GM10248 (cell line): ENCODE measurements at regions not wholly inside any gene's neighbourhood (a gene's known extent, or its start where the extent isn't known, plus 50 kb on each side); places are given as distances from the start of the nearest gene placed in this dataset.

Experiments used
- CTCF ChIA-PET: fragments of 300-600 bp; sonication (Branson Sonifier 250); formaldehyde crosslinking; extraction: SDS; loops from one replicate; lab custom pipeline; 2021; ENCODE audit warnings: antibody characterized with exemption; lab: Yijun Ruan, JAX
- POLR2A ChIA-PET: fragments of 350-650 bp; sonication (Branson Sonifier 250); formaldehyde crosslinking; extraction: SDS; loops from one replicate; lab custom pipeline; 2020; ENCODE audit warnings: antibody characterized with exemption; lab: Yijun Ruan, JAX
- DNase-seq: peaks from one replicate; pipeline ENCODE4 v3.0.0; 2012; ENCODE audit errors: extremely low spot score
- CTCF ChIP-seq: IDR thresholded peaks from 2 replicates; pipeline ENCODE4 v1.5.1; 2012; ENCODE audit warnings: mild to moderate bottlenecking, low read depth; ENCODE audit errors: extremely low read depth, missing control alignments, control extremely low read depth

DNA sequence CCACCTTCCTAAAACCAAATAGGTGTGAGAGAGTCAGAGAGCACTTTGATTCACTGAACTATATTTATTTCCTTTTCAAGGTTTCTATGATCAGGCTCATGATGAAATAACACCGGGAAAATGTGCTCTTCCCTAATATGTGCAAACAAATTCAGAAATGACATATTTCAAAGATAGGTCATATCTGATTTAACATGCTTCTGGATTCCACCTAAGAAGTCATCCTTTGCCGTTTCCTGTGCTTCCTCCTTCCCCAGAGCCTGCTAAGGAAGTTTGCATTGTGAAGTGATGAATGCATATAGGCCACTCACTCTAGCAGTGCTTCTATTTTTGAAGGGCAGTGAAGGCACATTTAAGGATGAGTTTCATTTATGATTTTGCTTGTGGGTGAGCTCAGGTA lies 327.6 kb downstream of the TDRD15 start:
- DNase-seq = no peak
- ChIA-PET POLR2A (no interaction called here), CTCF (no interaction called here)
- TF ChIP-seq CTCF = no peak

DNA sequence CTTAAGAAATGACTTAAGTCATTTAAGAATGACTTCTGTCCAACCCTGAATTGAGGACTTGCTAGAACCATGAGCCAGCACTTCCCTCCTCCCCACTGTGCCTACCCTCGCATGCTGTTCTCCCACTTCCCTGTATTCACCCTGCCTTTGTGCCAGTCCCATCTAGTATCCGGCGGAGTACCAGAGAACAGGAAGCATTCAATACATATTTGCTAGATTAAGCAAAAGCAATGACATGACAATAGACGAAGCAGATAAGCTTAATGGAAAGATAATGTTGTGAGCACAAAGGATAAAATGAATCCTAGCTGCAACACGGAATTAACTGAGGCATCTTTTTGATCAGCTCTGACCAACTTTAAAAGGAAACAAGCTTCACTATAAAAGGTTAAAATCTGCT lies 328.5 kb downstream of the TDRD15 start:
- TF ChIP-seq CTCF = no peak
- no peak for DNase-seq
- ChIA-PET POLR2A (no interaction called here), CTCF (interaction anchor here (1.1 to 1.3 kb wide), 2 partner anchors 13 to 21 kb away, joined by 3 to 4 read pairs; no protein-coding TSS in a partner anchor)

DNA sequence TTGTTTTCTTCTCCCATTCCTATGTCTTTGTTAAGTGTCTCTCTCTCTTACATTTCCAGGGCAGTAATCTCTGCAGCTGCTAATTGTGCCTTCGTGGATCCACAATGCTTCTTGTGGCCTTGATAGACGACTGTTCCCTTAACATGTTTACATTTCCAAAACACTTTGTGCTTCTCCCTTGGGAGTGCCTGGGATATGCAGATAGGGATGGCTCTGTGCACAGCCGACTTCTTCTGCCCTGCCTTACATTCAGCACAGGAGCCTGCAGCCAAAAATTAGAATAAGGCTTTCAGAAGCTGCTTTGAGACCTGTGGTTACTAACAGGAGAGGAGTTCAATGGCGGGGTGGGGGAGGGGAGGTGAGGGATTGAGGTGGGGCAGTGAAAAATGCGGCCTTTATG lies 328.9 kb downstream of the TDRD15 start:
- ChIA-PET CTCF (interaction anchor here (1.1 to 1.3 kb wide), 2 partner anchors 13 to 21 kb away, joined by 3 to 4 read pairs; no protein-coding TSS in a partner anchor), POLR2A (no interaction called here)
- DNase-seq = no peak
- TF ChIP-seq CTCF = no peak

GRCh38 chr2:21453723-21454450 lies 330.1 kb downstream of the TDRD15 start:
- CTCF ChIA-PET = interaction anchor here (1.8 kb wide), 1 partner anchor 16 kb away, joined by 3 read pairs; no protein-coding TSS in a partner anchor
- TF ChIP-seq CTCF = no peak
- DNase-seq = no peak
- POLR2A ChIA-PET = no interaction called here

DNA sequence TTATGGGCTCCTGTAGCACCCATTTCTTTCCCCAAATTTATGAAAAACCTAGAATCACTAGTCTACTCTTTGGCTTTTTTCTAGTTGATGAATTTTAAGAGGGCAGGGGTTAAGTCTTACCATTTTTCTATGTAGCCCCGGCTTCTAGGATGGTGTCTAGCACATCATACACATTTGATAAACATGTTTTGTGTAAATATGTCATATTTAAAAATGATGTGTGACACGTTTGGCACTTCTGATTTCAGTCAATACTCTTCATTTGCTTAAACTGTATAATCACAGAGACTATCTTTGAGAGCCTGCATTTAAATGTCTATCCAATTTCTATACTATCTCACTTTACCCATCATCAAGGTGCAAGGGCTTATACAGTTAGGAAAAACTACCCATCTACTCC lies 331.1 kb downstream of the TDRD15 start:
- no peak for TF ChIP-seq CTCF
- CTCF ChIA-PET = interaction anchor here (1.8 kb wide), 1 partner anchor 15 kb away, joined by 3 read pairs; no protein-coding TSS in a partner anchor

DNA sequence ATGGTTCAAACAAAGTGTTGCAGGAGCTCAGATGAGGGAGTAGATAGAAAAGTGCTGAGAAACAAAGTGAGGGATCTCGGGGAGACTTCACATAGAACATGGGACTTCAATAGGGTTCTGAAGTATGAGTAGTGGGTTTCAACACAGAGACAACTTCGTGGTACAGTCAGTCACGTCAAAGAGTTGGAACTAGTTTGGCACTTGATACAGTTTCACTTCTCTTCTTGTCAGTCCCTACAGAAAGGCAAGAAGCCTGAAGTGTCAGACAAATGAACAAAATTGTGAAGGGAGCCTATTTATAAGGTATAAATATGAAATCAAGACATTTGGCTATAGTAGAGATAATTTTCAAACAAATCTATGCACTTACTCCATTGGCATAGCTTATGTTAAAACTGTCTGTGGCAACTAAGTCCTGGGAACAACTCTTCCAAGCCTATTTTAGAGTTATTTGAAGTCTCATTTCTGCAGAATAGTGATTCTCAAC lies 338.0 kb downstream of the TDRD15 start:
- ChIA-PET CTCF (no interaction called here), POLR2A (no interaction called here)
- no peak for DNase-seq
- TF ChIP-seq CTCF = no peak

More for the DNA sequence above, 331.1 kb downstream of the TDRD15 start:
- no peak for DNase-seq
- POLR2A ChIA-PET = no interaction called here
